RCC 7860 (cell line): ENCODE measurements at regions not wholly inside any gene's neighbourhood (a gene's known extent, or its start where the extent isn't known, plus 50 kb on each side); places are given as distances from the start of the nearest gene placed in this dataset.
A peak's percentile ranks its signal among the peaks of the same experiment; 100 is the strongest.
"Not testable (repeated sequence)": the region's sequence is repeated elsewhere in the genome, so short reads cannot be mapped to it uniquely, and the experiment has no call there.

Source experiments
- DNase-seq: peaks from one replicate; pipeline ENCODE4 v3.0.0-alpha.2; 2015; ENCODE audit warnings: low spot score
- FAIRE-seq: peaks from 2 replicates; lab custom pipeline; 2012; peaks lifted over from hg19 to GRCh38; lab: Jason Lieb, UNC

DNA sequence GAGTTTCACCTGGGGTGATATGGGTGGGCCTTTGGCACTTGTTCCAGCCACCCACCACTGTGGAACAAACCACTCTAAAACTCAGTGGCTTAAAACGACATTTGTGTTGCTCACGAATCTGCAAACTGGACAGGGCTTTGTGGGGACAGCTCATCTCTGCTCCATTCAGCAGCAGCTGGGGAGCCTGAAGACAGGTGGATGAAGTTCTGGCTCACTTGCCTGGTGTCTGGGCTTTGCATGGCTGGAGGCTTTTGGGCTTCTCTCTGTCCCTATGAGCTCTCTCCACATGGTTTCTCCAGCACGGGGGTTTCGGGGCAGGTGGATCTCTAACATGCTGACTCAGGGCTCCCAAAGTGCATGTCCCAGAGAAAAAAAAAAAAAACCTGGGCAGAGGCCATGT, 93.0 kb upstream of the GLI2 start:
- DNase-seq (no peak), FAIRE-seq (no peak)

DNA sequence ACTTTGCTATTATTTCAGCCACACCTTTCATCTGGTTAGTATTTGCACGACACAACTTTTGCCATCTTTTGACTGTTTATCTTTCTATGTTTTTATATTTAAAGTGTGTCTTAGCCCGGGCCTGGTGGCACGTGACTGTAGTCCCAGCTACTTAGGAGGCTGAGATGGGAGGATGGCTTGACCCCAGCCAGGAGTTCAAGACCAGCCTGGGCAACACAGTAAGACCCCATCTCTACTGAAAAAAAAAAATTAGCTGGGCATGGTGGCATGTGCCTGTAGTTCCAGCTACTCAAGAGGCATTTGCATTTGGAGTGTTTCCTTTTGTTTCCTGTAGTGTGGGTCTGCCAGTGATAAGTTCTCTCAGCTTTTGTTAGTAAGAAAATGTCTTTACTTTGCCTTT, 88.7 kb upstream of the GLI2 start:
- no peak for DNase-seq
- no peak for FAIRE-seq

DNA sequence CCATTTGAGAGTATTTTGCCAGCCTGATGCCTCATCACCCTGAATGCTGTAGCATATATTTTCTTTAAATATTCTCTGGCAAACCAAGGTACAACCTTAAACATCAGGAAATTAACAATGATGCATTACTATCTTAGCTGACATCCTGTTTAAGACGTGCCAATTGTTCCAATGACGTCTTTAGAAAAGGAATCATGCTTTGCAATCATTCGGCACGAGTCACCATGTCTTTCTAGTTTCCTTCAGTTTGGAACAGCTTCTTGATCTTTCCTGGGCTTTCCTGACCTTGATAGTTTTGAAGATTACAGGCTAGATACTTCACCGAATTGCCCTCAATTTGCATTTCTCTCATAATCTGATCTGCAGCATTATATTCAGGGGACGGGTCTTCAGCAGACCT, 88.2 kb upstream of the GLI2 start:
- peak; percentile 52 for DNase-seq
- no peak for FAIRE-seq

DNA sequence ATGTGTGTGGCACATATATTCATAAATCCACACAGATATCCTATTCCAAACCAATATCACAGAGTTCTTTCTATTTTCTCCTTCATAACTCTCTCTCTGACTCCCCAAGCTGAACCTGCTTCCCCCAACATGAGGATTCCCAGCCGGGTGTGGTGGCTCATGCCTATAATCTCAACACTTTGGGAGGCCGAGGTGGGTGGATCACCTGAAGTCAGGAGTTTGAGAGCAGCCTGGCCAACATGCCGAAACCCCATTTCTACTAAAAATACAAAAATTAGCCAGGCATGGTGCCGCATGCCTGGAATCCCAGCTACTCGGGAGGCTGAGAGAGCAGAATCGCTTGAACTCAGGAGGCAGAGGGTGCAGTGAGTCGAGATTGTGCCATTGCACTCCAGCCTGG, 86.3 kb upstream of the GLI2 start:
- not testable (repeated sequence) for DNase-seq, FAIRE-seq

DNA sequence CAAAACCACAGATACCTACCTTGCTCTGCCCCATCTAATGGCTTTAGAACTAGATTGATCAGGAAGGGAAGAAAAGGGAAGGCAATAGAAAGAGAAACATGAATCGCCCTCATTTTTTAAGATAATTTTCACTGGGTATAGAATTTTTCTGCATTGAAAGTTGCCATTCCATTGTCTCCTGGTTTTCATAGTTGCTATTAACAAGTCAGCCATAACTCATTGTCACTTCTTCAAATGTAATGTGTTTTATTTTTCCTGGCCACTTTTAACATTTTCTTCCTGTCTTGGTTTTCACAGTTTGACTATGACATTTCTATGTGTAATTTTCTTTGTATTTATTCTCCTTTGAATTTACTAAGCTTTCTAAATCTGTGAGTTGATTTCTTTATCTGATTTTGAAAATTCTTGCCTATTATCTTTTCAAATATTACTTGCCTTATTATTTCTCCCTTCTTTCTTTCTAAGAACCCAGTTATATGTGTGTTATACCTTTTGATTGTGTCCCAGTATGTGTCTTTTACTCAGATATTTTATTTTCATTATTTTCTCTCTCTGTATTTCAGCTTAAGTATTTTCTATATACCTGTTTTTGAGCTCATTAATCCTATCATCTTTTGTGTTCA, 85.5 kb upstream of the GLI2 start:
- FAIRE-seq, result no peak
- peak; percentile 15 for DNase-seq

DNA sequence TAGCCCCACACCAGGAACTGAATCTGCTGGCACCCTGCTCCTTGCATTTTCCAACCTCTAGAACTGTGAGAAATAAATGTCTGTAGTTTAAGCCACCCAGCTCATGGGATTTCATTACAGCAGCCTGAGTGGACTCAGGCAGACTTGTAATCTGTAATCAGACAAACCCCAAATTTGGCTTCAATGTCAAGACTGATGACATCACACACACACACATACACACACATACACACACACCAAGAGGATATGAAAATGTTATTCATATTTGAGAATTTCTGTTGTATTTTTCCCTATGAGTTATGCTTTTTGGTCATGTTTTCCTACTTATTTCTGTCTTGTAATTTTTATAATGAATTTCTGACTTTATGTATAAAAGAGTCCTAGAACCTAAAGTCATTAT, 83.8 kb upstream of the GLI2 start:
- no peak for FAIRE-seq
- no peak for DNase-seq

DNA sequence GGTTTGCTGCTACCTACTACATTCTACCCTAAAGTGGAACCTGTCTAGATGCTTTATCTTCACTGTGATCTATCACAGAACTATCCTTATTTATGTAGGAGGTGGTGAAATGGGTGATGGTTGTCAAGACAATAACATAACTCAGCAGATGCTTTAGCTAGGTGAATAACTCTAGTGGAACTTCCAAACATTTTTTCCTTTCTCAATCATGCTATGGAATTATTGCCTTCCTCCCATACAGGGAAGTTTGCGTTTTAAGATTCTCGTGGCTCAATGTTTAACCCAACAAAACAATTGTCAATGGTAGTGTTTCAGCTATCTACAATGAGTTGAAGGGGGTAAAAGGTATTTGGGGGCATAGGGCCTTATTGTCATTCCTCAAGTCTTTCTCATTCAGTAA, 82.6 kb upstream of the GLI2 start:
- FAIRE-seq (no peak), DNase-seq (no peak)

DNA sequence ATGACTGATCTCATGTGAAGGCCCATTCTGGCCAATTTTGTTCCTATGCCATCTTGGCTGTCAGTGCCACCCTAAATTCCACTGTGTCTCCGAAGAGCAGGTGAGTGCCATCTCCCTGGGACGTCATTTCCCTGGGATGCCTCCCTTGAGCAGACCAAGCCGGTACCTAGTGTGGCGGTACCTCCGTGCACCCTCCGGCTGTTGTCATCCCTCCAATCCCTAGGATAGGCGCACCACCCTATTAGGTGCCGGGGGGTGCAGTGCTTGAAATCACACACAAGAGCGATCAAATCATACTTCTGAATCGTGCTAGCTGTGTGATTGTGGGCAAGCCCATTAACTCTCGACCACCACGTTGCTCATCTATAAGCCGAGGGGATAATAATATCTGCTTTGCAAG, 81.8 kb upstream of the GLI2 start:
- no peak for DNase-seq
- FAIRE-seq, result no peak

DNA sequence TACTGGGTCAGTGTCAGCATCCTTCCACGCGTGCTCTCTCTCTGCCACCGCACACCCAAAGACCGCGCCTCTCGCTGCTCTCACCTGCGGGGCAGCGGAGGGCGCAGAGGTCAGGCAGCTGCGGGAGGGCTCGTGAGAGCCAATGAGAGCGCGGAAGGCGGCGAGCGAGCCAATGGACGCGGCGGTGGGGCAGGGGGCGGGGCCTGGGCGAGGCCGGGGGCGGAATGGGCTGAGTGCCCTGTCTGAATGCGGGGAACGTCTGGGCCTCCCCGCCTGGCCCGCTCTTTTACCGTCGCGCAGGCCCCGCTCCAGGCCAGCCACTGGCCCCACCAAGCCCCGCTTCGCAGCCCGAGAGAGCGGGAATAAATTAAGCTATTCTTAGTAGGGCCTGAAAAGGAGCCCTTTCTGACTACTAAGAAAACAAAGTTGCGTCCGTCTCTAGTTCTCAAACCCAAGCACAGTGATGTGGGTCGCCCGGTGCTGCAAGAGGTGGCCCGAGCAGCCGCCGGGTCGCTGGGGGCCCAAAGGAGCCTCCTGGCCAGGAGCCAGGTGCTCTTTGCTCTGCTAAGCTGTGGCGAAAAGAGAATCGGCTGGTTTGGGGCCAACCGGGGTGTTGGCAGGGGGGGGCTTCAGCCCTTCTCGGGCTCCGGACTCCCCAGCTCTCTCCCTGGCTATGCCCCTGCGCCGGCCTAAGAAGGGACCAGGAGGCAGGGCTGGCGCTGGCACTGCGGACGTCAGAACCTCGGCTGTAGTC, 81.1 kb upstream of the GLI2 start:
- DNase-seq (no peak), FAIRE-seq (no peak)

DNA sequence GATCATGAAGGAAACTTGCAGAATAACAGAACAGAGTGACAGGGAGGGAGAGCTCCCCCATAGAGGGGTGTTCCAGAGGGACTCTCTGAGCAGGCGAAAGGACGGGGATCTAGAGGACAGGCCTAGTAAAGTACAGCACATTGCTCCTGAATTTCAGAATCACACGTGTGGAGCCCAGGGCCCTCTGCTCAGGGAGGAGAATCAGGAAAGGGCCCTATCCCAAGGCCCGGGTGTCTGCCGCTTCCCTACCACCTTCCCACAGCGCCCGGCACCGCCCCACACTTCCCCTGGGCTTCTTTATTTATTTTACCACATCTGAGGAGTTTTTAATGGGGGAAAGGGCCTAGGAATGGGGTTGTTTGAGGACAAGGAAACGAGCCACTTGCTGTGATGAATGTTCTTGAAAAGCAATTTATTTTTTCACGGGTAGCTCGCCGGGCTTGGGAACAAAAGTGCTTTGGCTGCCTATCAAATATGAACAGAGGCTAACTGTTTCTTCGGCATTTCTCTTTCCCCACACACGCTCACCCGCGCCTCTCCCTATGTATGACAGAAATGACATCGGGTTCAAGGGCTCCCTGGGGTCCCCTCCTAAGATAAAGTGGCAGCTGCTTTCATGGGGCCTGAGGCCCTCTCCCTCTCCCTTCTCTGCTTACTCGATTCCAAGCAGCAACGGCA, 79.3 kb upstream of the GLI2 start:
- no peak for DNase-seq
- no peak for FAIRE-seq

DNA sequence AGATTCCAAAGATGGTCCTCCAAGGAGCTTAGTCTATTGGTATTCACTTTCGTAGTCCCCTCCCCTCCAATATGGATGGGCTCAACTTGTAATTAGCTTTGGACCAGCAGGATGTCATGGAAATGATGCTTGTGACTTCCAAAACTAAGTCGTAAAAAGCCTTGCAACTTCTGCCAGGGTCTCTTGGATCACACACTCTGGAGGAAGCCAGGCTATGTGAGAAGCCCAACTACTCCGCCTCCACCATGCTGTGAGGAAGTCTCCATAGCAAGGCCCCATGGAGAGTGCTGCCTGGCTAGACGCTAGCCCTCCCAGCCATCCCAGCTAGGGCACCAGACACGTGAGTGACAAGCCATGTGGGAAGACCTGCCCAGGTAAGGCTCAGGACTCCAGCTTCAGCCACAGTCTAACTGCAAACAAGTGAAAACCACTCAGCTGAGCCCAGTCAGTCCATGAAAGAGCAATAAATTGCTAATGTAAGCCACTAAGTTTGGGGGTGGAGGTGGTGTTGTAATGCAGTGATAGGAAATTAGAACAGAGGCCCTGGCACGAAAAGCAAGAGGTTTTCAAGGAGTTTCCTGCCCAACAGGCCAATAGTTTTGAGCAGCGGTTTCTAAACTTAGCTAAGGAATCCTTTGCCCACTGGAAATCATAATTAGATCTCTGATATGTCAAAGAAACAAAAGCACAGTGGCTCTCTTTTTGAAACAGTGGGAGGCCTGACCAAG, 77.5 kb upstream of the GLI2 start:
- FAIRE-seq (no peak), DNase-seq (no peak)

DNA sequence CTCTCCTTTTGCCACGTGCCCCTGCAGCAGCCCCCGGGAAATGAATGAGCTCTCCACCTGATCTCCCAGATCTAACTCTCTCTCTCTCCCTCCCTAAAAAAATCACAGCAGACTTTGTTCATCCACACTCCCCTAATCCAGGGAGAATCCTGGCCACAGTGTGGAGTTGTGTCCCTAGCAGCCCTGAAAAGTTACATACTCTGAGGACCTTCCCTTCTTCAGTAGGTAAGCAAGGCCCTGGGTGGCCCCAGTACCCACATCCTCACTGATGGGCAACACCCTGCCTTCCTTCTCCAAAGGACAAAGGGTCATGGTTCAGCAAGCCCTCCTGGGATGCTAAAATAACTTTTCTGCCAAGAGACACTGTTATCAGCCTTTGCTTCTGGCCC, 76.9 kb upstream of the GLI2 start:
- FAIRE-seq, result no peak
- no peak for DNase-seq

DNA sequence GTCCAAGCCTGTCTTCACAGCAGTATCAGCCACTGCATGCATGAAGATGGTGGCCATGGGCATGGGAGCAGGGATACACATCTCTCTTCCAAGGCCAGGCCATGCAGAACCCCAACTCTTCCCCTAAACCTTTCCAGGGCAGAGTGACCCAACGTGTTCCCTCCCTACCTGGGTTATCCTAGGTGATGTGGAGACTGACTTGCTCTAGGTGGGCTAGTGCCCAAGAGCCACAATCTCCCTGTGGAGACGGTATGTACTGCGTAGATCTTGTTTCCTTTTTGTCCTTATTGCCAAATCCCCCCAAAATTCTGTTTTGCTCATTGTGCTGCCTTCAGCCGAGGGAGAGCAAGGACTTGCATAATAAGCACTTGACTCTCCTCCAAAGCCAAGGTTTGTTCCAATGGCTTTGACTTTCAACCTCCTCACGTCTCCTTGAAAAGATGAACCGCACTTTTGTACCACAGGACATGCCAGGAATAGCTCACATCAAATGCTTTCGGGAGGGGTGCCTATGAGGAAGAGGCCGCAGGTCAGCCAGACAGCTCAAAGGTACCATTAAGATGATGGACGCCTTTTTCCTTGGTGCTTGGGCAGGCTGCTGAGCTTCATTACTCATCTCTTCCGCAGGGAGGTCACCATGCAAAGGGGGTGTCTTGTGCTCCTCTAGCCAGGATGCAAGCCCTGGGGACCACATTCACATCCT, 76.2 kb upstream of the GLI2 start:
- FAIRE-seq (no peak), DNase-seq (no peak)

DNA sequence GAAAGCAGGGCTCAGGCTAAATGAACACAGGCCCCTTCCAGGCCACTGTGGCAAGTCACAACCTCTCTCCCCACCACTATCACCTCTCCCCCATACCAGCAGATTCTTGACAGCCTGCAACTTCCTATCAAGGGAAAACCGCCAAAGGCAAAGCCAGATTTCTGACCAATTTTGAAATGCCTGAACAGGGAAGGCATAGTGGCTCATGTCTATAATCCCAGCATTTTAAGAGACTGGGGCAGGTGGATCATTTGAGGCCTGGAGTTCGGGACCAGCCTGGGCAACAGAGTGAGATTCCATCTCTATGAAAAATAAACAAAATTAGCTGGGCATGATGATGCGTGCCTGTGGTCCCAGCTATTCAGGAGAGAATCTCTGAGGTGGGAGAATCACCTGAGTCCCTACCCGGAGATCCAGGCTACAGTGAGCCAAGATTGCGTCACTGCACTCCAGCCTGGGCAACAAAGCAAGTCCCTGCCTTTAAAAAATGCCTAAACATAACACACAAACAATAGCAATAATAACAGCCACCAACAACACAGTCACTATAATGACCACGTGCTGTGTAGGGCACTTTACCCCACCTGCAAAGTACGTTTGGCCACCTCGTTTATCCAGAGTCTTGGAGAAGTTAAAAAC, 75.5 kb upstream of the GLI2 start:
- DNase-seq (no peak), FAIRE-seq (no peak)

DNA sequence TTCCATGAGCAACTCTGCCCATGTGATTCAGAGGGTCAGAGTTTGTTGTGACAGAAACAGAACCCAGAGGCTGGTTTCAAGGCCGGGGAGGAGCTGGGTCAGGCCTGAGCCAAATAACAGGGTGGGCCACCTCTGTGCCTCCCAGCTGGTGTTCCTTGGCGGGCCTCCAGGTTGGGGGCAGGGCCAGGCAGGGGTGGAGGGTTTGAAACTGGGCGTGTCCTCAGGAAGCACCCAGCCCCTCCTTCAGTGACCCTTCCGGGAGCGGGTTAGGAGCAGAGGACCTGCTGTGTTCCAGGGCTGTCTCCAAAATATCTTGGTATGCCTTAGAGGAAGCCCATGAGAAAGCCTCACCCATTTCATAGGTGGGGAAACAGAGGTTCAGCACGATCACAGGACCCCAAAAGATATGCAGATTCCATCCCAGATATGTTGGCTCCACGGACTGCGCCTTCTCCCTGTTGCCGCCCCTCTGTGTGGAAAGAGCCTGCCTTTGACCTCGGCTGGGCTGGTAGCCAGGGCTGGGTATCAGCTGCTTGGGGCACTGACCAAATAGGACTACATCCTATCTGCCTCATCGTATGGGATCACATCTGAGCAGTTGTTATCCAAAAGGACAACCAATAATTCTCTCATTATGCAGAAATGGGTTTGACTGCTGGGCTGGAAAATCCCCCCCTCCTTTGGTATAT, 74.8 kb upstream of the GLI2 start:
- FAIRE-seq, result no peak

DNA sequence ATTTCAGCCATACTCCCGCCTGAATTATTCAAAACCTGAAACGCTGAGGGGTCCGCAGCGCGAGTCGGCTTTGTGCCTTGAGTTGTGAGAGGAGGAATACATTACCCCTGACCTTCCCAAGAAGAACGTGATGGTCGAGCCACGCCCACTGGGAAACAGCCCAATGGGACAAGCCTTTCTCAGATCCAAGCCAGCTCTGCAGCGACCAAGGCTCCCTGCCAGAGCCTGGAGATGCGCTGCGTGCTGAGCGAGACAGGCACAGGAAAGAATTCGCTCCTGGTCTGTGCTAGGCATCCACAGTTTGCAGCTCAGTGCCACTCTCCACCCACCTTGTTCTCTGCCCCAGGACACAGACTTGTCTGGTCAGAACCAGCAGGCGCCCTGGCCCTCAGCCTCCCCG, 74.1 kb upstream of the GLI2 start:
- DNase-seq, result no peak
- no peak for FAIRE-seq

More for the DNA sequence above, 74.8 kb upstream of the GLI2 start:
- no peak for DNase-seq

DNA sequence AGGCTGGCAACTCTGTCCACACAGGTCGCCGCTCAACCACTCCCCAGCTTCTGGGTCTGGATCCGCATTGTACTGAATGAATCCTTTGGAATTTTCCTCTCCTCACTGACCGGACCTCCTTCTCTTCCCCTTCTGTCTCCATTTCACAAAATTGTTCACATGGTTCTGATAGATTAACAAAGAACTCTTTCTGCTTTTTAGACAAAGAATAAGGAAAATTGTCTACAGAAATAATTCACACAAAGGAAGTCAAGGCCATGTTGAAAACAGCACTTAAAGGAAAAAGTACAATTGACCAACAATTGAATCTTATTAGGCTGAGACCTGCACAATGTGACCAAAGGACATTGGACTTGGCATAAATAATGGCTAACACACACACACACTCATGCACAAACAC, 73.6 kb upstream of the GLI2 start:
- no peak for DNase-seq
- FAIRE-seq, result no peak

DNA sequence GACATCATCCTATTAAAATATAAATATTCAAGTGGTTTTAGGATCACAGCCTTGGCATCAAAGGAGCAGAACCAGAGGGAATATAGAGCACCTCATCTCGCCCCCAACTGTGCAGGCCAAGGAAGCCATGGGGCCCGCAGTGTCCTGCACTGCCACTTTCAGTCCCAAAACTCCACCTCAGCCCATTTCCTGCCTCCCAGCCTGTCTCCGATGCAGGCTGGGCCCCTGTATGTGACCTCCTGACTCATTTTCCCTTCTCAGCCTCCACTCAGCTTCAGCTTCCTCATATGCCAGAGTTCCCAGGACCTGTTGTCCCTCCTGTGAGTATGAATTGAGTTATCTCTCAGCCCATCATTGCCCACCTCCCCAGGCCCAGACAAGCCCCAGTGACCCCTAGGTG, 72.9 kb upstream of the GLI2 start:
- DNase-seq (no peak), FAIRE-seq (no peak)

DNA sequence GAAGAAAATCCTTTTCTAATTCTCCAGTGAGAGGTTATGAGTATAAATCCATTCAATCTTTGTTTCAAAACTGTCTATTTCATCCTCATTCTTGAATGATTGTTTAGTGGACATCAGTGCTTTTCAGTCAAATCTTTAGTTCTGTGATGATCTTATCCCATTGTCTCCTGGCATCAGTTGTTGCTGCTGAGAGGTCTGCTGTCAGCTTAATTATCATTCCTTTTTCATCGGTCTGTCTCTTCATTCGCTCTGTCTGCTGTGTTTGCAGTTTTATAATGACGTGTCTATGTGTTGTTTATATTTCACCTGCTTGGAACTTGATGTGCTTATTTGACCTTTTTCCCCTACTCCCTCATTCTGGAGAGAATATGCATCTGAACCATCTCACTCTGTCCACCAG, 69.2 kb upstream of the GLI2 start:
- no peak for FAIRE-seq

DNA sequence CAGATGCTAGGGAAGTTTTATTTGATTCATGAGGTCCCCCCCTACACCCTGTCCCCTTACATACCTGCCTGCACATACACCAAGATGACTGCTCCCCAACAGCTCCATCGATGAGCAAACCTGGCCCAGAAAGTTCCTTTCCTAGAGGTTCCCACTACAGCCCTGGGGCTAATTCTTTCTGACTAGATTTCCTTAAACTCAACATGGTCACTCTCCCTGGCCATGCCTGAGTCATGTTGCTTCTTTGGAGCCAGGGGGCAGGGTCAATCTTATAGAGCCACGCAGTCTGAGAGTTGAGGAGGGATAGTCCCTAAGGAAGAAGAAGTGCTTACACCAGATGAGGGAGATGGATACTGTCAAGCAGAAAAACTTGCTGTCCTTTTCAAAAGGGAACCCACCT, 67.7 kb upstream of the GLI2 start:
- DNase-seq (no peak), FAIRE-seq (no peak)

More for the DNA sequence above, 69.2 kb upstream of the GLI2 start:
- no peak for DNase-seq
